ENCODE measurements at regions not wholly inside any gene's neighbourhood (a gene's known extent, or its start where the extent isn't known, plus 50 kb on each side); places are given as distances from the start of the nearest gene placed in this dataset.

DNA sequence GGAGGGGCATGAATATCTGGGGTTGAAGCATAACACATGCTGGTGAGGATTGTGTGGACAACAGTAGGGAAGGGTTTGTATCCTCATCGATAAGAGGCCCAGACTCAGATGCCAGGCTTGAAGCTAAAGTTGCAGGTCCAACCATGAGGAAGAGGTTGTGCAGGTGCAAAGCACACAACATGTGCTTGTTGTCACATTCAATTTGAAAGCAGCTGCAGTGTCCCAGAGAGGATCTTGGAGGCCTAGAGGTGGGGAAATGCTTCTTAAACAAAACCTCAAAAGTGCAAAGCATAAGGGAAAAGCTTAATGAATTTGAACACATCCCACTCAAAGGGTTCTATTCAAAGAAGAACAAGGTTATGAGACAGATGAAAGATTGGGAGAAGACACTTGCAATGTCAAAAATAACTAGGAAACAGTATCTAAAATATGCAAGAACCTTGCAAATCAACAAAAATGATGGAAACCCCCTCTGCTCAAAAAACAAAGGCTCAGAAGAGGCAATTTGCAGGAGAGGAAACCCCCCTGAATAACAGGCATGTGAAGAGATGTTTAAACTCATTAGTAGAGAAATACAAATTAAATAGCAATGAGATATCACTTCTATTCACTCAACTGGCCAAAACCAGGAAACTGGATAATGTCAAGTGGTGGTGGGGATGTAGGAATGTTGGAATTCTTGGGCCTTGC, 187.1 kb downstream of the KATNAL1 start:
- TF ChIP-seq ZNF317 (CRISPR knock-in tag; IDR thresholded peaks at IDR 0.05; ENCODE audit: borderline replicate concordance, low read depth) = no peak
- no peak for TF ChIP-seq JUN (CRISPR knock-in tag; IDR thresholded peaks at IDR 0.05)
- TF ChIP-seq, protein P1, sequence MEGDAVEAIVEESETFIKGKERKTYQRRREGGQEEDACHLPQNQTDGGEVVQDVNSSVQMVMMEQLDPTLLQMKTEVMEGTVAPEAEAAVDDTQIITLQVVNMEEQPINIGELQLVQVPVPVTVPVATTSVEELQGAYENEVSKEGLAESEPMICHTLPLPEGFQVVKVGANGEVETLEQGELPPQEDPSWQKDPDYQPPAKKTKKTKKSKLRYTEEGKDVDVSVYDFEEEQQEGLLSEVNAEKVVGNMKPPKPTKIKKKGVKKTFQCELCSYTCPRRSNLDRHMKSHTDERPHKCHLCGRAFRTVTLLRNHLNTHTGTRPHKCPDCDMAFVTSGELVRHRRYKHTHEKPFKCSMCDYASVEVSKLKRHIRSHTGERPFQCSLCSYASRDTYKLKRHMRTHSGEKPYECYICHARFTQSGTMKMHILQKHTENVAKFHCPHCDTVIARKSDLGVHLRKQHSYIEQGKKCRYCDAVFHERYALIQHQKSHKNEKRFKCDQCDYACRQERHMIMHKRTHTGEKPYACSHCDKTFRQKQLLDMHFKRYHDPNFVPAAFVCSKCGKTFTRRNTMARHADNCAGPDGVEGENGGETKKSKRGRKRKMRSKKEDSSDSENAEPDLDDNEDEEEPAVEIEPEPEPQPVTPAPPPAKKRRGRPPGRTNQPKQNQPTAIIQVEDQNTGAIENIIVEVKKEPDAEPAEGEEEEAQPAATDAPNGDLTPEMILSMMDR (IDR thresholded peaks at IDR 0.05) = no peak
- TF ChIP-seq ZNF219 (CRISPR knock-in tag; IDR thresholded peaks at IDR 0.05; ENCODE audit: borderline replicate concordance) = no peak
- no peak for TF ChIP-seq ETV6 (CRISPR knock-in tag; IDR thresholded peaks at IDR 0.05)
- TF ChIP-seq, protein P2, sequence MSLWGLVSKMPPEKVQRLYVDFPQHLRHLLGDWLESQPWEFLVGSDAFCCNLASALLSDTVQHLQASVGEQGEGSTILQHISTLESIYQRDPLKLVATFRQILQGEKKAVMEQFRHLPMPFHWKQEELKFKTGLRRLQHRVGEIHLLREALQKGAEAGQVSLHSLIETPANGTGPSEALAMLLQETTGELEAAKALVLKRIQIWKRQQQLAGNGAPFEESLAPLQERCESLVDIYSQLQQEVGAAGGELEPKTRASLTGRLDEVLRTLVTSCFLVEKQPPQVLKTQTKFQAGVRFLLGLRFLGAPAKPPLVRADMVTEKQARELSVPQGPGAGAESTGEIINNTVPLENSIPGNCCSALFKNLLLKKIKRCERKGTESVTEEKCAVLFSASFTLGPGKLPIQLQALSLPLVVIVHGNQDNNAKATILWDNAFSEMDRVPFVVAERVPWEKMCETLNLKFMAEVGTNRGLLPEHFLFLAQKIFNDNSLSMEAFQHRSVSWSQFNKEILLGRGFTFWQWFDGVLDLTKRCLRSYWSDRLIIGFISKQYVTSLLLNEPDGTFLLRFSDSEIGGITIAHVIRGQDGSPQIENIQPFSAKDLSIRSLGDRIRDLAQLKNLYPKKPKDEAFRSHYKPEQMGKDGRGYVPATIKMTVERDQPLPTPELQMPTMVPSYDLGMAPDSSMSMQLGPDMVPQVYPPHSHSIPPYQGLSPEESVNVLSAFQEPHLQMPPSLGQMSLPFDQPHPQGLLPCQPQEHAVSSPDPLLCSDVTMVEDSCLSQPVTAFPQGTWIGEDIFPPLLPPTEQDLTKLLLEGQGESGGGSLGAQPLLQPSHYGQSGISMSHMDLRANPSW (CRISPR knock-in tag; conservative IDR thresholded peaks at IDR 0.05; ENCODE audit: low read depth) = no peak
- TF ChIP-seq, protein P3, sequence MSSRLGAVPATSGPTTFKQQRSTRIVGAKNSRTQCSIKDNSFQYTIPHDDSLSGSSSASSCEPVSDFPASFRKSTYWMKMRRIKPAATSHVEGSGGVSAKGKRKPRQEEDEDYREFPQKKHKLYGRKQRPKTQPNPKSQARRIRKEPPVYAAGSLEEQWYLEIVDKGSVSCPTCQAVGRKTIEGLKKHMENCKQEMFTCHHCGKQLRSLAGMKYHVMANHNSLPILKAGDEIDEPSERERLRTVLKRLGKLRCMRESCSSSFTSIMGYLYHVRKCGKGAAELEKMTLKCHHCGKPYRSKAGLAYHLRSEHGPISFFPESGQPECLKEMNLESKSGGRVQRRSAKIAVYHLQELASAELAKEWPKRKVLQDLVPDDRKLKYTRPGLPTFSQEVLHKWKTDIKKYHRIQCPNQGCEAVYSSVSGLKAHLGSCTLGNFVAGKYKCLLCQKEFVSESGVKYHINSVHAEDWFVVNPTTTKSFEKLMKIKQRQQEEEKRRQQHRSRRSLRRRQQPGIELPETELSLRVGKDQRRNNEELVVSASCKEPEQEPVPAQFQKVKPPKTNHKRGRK (CRISPR knock-in tag; IDR thresholded peaks at IDR 0.05; ENCODE audit: borderline replicate concordance) = no peak
- TF ChIP-seq, protein P4, sequence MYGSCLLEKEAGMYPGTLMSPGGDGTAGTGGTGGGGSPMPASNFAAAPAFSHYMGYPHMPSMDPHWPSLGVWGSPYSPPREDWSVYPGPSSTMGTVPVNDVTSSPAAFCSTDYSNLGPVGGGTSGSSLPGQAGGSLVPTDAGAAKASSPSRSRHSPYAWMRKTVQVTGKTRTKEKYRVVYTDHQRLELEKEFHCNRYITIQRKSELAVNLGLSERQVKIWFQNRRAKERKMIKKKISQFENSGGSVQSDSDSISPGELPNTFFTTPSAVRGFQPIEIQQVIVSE (CRISPR knock-in tag; IDR thresholded peaks at IDR 0.05; ENCODE audit: borderline replicate concordance) = no peak
